ENCODE measurements at regions not wholly inside any gene's neighbourhood (a gene's known extent, or its start where the extent isn't known, plus 50 kb on each side); places are given as distances from the start of the nearest gene placed in this dataset.
"Not testable (repeated sequence)": the region's sequence is repeated elsewhere in the genome, so short reads cannot be mapped to it uniquely, and the experiment has no call there.

DNA sequence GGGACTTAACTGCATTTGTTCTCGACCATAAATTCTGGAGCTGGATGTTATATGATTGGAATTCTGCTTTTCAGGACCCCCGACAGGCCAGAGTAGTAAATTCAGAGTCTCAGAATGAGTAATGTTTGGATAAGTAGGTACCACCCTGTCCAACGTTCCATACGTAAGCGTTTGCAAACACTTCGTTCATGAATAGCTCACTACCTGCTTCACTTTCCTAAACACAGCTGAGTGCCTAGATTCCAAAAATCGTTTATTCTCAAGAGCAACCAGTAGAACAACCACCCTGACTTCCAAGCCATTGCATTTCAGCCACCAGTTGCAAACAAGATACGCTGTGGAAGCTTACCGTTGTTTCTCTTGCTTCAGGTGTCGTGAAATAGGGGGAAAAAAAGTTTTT is 101.3 kb upstream of the DMRT1 start:
- DNase-seq (ENCODE audit: low read depth in 2 of 3, low spot score in 2 of 3), result no peak

- DNase-seq (ENCODE audit: low read depth in 2 of 3, low spot score in 2 of 3), result no peak
Observed at GRCh38 chr9:742104-742503, 99.4 kb upstream of the DMRT1 start.

DNA sequence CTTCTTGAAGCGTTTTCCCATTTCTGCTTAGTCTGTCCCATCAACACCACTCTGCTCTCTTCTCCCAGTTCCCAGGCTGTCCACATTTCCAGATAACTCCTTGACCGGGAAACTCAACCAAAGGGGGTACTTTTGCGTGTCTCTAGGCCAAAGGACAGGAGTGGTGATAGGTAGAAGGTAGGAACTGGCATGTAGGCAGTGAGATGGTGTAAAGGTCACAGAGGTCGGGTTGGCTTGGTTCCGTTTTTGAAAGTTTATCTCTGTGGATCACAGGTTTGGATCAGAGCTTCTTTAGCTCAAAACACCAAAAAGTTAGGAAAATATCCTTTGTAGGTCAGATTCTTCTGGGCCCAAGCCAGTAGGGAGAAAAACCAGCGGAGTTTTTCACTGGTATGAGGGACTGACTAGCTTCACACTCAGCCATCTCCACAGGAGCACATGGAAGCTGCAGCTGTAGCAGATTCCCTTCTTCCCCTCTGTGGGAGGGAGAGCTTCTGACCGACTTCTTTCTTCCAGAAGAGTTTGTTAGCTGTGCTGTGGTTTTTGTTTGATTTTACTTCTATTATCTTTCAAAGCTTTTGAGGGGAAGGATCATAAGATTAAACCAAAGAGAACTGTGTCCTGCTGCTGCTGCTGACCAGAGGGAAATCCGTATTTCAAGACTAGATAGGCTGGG is 98.4 kb upstream of the DMRT1 start:
- no peak for DNase-seq (ENCODE audit: low read depth in 2 of 3, low spot score in 2 of 3)

DNA sequence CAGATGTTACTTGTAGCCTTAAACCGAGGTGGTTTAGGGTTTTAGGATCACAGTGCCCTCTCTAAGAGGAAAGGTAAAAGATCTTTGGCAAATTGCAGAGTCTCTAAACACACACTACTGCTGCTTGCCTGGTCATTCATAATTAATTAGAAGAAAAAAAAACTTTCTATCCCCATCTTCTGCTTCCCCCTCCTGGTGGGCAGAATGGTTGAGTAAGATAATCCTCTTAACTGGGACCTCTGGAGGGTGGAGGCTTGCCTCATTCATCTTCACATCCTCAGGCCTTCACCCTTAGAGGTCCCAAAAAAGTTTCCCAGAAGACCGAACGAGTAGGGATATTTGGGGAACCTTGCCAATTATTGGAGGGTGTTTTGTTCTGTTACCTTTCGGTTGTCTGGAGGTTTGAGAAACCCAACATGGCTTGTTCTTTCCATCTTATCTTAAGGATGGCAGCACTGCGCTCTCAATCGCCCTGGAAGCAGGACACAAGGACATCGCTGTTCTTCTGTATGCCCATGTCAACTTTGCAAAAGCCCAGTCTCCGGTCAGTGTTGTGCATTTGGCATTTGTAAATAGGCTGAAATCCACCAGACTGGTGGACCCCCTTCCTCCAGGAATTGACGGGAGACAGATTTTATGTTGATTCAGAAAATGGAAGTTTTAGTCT is 97.3 kb upstream of the DMRT1 start:
- no peak for DNase-seq (ENCODE audit: low read depth in 2 of 3, low spot score in 2 of 3)

- DNase-seq (ENCODE audit: low read depth in 2 of 3, low spot score in 2 of 3), result no peak
Observed at GRCh38 chr9:744790-745484, 96.6 kb upstream of the DMRT1 start.

- no peak for DNase-seq (ENCODE audit: low read depth in 2 of 3, low spot score in 2 of 3)
Observed at GRCh38 chr9:745761-746380, 95.6 kb upstream of the DMRT1 start.

GRCh38 chr9:746661-747434 is 94.6 kb upstream of the DMRT1 start:
- no peak for DNase-seq (ENCODE audit: low read depth in 2 of 3, low spot score in 2 of 3)

DNA sequence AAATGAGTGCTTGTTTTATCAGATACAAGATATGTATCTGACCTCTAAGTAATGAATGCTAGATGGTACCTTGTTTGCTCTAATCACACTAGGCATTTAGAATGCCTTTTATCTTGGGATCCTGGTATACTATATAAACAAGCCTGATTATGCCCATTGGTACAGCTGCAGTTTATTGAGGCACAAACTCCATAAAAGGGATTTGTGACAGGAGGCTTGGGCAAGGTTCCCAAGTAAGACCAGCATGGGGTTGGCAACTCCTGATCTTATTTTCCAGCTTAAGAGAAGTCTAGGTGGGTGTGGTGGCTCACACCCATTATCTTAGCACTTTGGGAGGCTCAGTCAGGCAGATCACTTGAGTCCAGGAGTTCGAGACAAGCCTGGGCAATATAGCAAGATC is 93.9 kb upstream of the DMRT1 start:
- no peak for DNase-seq (ENCODE audit: low read depth in 2 of 3, low spot score in 2 of 3)

GRCh38 chr9:748861-749497 is 92.5 kb upstream of the DMRT1 start:
- no peak for DNase-seq (ENCODE audit: low read depth in 2 of 3, low spot score in 2 of 3)

- no peak for DNase-seq (ENCODE audit: low read depth in 2 of 3, low spot score in 2 of 3)
Observed at GRCh38 chr9:749716-750115, 91.8 kb upstream of the DMRT1 start.

DNA sequence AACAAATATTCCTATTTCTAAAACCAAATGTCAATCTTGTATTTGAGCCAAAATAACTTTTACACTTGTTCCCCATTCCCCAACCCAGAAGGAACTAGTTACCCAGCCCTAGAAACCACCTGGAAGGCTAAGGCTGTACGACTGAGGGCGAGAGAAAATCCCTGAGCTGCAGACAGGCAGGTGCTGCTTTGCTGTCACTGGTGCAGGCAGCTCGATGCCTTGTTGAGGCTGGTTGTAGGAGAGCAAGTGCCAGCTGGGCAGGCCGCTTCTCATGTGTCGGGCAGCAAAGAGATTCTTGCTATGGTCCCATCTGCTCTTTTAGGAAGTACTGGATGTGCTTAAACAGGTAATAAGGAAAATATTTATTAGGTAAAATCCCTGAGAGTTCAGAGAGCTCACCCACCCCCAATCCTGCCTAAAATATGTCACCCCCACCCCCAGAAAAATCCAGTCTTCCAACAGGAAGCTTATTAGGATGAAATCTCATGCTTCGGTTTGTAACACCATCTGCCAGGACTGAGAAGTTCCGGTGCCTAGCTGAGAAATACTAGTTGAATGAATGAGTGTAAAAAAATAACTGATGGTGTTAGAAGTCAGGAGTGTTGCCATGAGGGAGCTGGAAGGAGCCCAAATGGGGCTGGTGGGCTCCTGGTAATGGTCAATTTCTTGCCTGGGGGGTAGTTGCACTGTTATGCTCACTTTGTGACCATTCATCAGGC is 91.1 kb upstream of the DMRT1 start:
- no peak for DNase-seq (ENCODE audit: low read depth in 2 of 3, low spot score in 2 of 3)

- no peak for DNase-seq (ENCODE audit: low read depth in 2 of 3, low spot score in 2 of 3)
Observed at GRCh38 chr9:751137-752051, 90.1 kb upstream of the DMRT1 start.

DNA sequence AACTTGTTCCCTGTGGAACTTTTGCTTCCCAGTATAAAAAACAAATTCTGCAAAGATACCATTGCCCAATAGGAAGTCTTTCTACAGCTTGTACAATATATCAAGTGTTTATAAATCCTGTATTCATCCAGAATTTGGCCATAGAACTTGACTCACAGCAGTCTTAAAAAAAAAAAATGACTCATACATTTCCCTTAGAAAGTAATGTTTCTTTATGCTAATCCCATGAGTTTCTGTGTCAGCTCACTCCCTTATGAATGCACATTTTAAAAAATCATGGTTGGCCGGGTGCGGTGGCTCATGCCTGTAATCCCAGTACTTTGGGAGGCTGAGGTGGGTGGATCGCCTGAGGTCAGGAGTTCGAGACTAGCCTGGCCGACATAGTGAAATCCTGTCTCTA is 89.3 kb upstream of the DMRT1 start:
- DNase-seq (ENCODE audit: low read depth in 2 of 3, low spot score in 2 of 3), result no peak

DNA sequence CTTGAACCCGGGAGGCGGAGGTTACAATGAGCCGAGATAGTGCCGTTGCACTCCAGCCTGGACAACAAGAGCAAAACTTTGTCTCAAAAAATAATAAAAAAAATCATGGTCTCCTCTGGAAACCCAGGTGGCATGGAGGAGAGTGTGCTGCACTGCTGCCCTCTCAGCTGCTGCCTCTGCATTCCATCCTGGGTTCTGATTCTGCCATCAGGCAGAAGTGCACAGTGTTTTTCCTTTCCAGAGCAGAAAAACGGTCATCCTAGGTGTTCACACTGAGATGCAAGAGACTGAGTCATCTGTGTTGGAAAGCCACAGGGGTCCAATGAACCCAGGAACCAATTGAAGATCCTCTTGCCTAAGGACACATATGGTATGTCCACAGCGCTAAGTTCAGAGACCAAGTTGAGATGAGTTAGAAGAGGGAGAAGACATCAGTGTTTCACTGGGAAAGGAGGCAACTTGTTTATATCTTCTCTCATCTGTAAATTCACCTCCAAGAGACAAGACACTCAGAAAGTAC is 88.8 kb upstream of the DMRT1 start:
- DNase-seq (ENCODE audit: low read depth in 2 of 3, low spot score in 2 of 3), result no peak

GRCh38 chr9:753734-754133 is 87.8 kb upstream of the DMRT1 start:
- not testable (repeated sequence) for DNase-seq (ENCODE audit: low read depth in 2 of 3, low spot score in 2 of 3)

DNA sequence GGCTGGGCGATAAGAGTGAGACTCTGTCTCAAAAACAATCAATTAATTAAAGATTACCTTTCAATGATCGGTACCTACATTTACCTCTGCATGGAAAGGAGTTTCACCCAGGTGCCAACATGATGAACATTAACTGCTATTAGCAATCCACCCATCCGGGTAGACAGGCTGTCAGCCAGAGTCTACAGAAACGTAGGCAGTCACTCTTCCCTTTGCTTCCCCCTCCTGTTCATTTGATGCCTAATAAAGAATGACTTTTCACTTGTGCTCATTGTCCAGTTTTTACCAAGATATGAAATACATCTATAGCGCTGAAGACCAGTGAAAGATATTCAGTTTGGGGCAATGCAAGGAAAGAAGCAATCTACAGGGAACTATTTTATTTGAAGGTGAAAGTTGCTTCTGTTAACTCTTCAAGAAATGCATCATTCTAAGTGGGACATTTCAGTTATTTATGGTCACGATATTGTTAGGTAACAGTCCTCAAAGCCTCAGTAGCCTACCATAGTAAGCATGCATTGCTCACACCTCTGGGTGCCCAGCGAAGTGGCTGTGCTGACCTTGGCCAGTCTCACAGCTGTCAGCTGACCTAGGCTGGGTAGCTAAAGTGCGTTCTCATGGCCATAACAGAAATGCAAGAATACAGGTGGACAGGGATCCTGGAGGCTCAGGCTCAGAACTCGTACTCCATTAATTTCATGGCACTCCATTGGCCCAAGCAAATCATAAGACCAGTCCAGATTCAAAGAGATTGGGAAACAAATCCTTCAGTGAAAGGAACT is 87.2 kb upstream of the DMRT1 start:
- DNase-seq (ENCODE audit: low read depth in 2 of 3, low spot score in 2 of 3), result no peak

GRCh38 chr9:755454-756381 is 85.8 kb upstream of the DMRT1 start:
- no peak for DNase-seq (ENCODE audit: low read depth in 2 of 3, low spot score in 2 of 3)
